Neural cell (in vitro differentiated cells): ENCODE measurements at regions not wholly inside any gene's neighbourhood (a gene's known extent, or its start where the extent isn't known, plus 50 kb on each side); places are given as distances from the start of the nearest gene placed in this dataset.

Experiments used
- H2AFZ ChIP-seq: fragments of 200-600, 300-800 bp; sonication (generic), shearing (Covaris generic); 2 replicates; pipeline ENCODE4 v1.6.0; 2014; ENCODE audit warnings: low read depth, mild to moderate bottlenecking, antibody characterized with exemption, low read length, moderate library complexity
- H3F3A ChIP-seq: fragments of 200-600 bp; shearing (Covaris generic); 2 replicates; pipeline ENCODE4 v1.6.1; 2016; ENCODE audit warnings: mild to moderate bottlenecking, moderate library complexity, mixed read lengths, antibody characterized with exemption, low read length; ENCODE audit not compliant: insufficient read depth, poor library complexity, severe bottlenecking
- H3K27ac ChIP-seq: fragments of 200-600, 300-800 bp; sonication (generic), shearing (Covaris generic); 2 replicates; pipeline ENCODE4 v1.5.1; 2014; ENCODE audit warnings: mild to moderate bottlenecking, low read length, moderate library complexity
- H3K27me3 ChIP-seq: fragments of 300-800, 200-600 bp; sonication (generic), shearing (Covaris generic); 2 replicates; pipeline ENCODE4 v1.6.0; 2014; ENCODE audit warnings: mild to moderate bottlenecking, low read depth, low read length, moderate library complexity; ENCODE audit not compliant: insufficient read depth
- H3K36me3 ChIP-seq: fragments of 300-800, 200-600 bp; sonication (generic), shearing (Covaris generic); 2 replicates; pipeline ENCODE4 v1.5.1; 2014; ENCODE audit warnings: mild to moderate bottlenecking, antibody characterized with exemption, low read length, moderate library complexity; ENCODE audit not compliant: insufficient read depth
- H3K4me2 ChIP-seq: fragments of 300-800, 200-600 bp; sonication (generic), shearing (Covaris generic); 2 replicates; pipeline ENCODE4 v1.6.0; 2014; ENCODE audit warnings: mild to moderate bottlenecking, low read length
- H3K4me3 ChIP-seq: fragments of 300-800, 200-600 bp; sonication (generic), shearing (Covaris generic); 2 replicates; pipeline ENCODE4 v1.5.1; 2014; ENCODE audit warnings: mild to moderate bottlenecking, low read length, moderate library complexity
- H3K79me2 ChIP-seq: fragments of 200-600 bp; shearing (Covaris generic); replicated peaks from 2 replicates; pipeline ENCODE4 v1.6.0; 2014; ENCODE audit warnings: mild to moderate bottlenecking, low read length, moderate library complexity; ENCODE audit not compliant: insufficient read depth
- H3K9ac ChIP-seq: fragments of 300-800, 200-600 bp; sonication (generic), shearing (Covaris generic); 2 replicates; pipeline ENCODE4 v1.6.1; 2016; ENCODE audit warnings: mild to moderate bottlenecking, low read length, mixed read lengths
- H3K9me2 ChIP-seq: fragments of 200-600 bp; shearing (Covaris generic); 2 replicates; pipeline ENCODE4 v1.6.1; 2016; ENCODE audit warnings: mild to moderate bottlenecking, low read length, mixed read lengths; ENCODE audit not compliant: insufficient read depth
- H3K9me3 ChIP-seq: fragments of 200-600, 300-800 bp; sonication (generic), shearing (Covaris generic); 2 replicates; pipeline ENCODE4 v1.6.1; 2016; ENCODE audit warnings: mild to moderate bottlenecking, mixed run types, low read length, moderate library complexity, mixed read lengths
- H4K20me1 ChIP-seq: fragments of 200-600 bp; shearing (Covaris generic); 2 replicates; pipeline ENCODE4 v1.6.1; 2016; ENCODE audit warnings: mild to moderate bottlenecking, mixed run types; ENCODE audit not compliant: insufficient read depth
- EP300 ChIP-seq: fragments of 450-650 bp; conservative IDR thresholded peaks from 2 replicates; pipeline ENCODE4 v1.6.1; 2014; ENCODE audit warnings: antibody characterized with exemption, mild to moderate bottlenecking, moderate library complexity; ENCODE audit not compliant: poor library complexity, severe bottlenecking
- EZH2 ChIP-seq: fragments of 200-600, 300-800 bp; shearing (Covaris generic), sonication (generic); IDR thresholded peaks from 2 replicates; pipeline ENCODE4 v1.6.1; 2014; ENCODE audit warnings: antibody characterized with exemption, low read length, borderline replicate concordance, mild to moderate bottlenecking; ENCODE audit not compliant: insufficient read depth, poor library complexity, severe bottlenecking
- MXI1 ChIP-seq: fragments of 450-650 bp; conservative IDR thresholded peaks from 2 replicates; pipeline ENCODE4 v1.6.1; 2014; ENCODE audit warnings: antibody characterized with exemption, mild to moderate bottlenecking; ENCODE audit not compliant: poor library complexity, severe bottlenecking
- POLR2AphosphoS5 ChIP-seq: IDR thresholded peaks from 2 replicates; pipeline ENCODE4 v1.6.1; 2012
- RAD21 ChIP-seq: fragments of 450-650 bp; conservative IDR thresholded peaks from 2 replicates; pipeline ENCODE4 v1.6.1; 2014; ENCODE audit warnings: antibody characterized with exemption, mild to moderate bottlenecking, moderate library complexity
- SMC3 ChIP-seq: fragments of 450-650 bp; conservative IDR thresholded peaks from 2 replicates; pipeline ENCODE4 v1.6.1; 2014; ENCODE audit warnings: antibody characterized with exemption, mild to moderate bottlenecking, moderate library complexity; ENCODE audit not compliant: poor library complexity
- TAF1 ChIP-seq: IDR thresholded peaks from 2 replicates; pipeline ENCODE4 v1.6.1; 2012; ENCODE audit warnings: low read depth
- TF ChIP-seq, protein P1 (sequence below): fragments of 450-650 bp; IDR thresholded peaks from 2 replicates; pipeline ENCODE4 v1.5.1; 2014; ENCODE audit warnings: antibody characterized with exemption, mild to moderate bottlenecking, moderate library complexity; ENCODE audit not compliant: poor library complexity, severe bottlenecking
- TF ChIP-seq, protein P2 (sequence below): IDR thresholded peaks from 2 replicates; pipeline ENCODE4 v1.6.1; 2012; ENCODE audit warnings: borderline replicate concordance

DNA sequence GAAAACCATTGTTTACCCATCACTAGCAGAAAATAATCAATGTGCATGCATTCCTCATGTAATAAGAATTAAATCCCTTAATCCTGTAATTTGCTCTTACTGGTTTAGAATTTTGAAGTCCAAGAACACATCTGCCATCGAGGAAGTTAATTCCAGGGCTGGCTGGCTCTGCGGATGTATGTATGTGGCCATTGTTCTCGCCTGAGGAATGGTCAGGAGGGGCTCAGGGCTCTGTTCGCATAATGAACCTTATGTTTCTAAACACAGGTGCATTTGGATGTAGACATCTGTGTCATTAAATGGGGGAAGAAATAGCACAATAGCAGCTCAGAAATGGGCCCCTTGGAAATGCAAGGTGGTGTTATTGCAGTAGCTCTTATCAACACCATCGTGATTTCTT lies 148.6 kb upstream of the GAS1 start:
- Histone ChIP-seq H3K36me3 (no peaks in the 10 kb centered on the region), H3K9ac (no peak overlapping the region), H3K9me3 (no peaks in the 10 kb centered on the region), H3K9me2 (no peaks in the 10 kb centered on the region), H3F3A (no peaks in the 10 kb centered on the region), H3K79me2 (no peaks in the 10 kb centered on the region), H3K4me3 (no peak overlapping the region), H3K27me3 (no peaks in the 10 kb centered on the region), H3K4me2 (no peak overlapping the region), H3K27ac (no peak overlapping the region), H2AFZ (no peak overlapping the region), H4K20me1 (no peaks in the 10 kb centered on the region)
- no peak for TF ChIP-seq EZH2
- TF ChIP-seq, protein P1, sequence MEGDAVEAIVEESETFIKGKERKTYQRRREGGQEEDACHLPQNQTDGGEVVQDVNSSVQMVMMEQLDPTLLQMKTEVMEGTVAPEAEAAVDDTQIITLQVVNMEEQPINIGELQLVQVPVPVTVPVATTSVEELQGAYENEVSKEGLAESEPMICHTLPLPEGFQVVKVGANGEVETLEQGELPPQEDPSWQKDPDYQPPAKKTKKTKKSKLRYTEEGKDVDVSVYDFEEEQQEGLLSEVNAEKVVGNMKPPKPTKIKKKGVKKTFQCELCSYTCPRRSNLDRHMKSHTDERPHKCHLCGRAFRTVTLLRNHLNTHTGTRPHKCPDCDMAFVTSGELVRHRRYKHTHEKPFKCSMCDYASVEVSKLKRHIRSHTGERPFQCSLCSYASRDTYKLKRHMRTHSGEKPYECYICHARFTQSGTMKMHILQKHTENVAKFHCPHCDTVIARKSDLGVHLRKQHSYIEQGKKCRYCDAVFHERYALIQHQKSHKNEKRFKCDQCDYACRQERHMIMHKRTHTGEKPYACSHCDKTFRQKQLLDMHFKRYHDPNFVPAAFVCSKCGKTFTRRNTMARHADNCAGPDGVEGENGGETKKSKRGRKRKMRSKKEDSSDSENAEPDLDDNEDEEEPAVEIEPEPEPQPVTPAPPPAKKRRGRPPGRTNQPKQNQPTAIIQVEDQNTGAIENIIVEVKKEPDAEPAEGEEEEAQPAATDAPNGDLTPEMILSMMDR: no peak
- TF ChIP-seq, protein P2, sequence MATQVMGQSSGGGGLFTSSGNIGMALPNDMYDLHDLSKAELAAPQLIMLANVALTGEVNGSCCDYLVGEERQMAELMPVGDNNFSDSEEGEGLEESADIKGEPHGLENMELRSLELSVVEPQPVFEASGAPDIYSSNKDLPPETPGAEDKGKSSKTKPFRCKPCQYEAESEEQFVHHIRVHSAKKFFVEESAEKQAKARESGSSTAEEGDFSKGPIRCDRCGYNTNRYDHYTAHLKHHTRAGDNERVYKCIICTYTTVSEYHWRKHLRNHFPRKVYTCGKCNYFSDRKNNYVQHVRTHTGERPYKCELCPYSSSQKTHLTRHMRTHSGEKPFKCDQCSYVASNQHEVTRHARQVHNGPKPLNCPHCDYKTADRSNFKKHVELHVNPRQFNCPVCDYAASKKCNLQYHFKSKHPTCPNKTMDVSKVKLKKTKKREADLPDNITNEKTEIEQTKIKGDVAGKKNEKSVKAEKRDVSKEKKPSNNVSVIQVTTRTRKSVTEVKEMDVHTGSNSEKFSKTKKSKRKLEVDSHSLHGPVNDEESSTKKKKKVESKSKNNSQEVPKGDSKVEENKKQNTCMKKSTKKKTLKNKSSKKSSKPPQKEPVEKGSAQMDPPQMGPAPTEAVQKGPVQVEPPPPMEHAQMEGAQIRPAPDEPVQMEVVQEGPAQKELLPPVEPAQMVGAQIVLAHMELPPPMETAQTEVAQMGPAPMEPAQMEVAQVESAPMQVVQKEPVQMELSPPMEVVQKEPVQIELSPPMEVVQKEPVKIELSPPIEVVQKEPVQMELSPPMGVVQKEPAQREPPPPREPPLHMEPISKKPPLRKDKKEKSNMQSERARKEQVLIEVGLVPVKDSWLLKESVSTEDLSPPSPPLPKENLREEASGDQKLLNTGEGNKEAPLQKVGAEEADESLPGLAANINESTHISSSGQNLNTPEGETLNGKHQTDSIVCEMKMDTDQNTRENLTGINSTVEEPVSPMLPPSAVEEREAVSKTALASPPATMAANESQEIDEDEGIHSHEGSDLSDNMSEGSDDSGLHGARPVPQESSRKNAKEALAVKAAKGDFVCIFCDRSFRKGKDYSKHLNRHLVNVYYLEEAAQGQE: no peak

DNA sequence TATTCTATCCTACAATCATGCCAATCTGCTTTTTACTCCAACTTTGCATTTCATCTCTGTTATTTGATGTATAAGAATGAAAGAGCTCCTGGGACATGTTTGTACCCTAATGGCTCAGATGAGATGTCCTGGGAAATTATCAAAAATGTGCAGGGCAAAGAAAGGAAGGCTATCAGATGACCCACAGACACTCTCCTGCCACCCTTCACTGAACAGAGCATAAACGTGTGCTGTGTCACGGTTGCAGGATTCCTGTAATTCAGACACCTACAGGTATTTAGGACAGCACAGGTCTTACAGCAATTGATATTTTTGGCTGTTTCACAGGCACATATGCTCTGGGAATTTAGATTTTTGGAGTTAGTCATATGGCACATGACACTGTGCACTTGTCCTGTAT lies 149.2 kb upstream of the GAS1 start:
- no peaks in the 10 kb centered on the region for H3K27me3 ChIP-seq
- no peaks in the 10 kb centered on the region for H3K9me3 ChIP-seq
- no peak overlapping the region for H3K9ac ChIP-seq
- H2AFZ ChIP-seq: no peak overlapping the region
- no peak overlapping the region for H3K27ac ChIP-seq
- no peaks in the 10 kb centered on the region for H3K36me3 ChIP-seq
- no peak overlapping the region for H3K4me2 ChIP-seq
- no peaks in the 10 kb centered on the region for H4K20me1 ChIP-seq
- TF ChIP-seq MXI1: no peak
- TF ChIP-seq, protein P2: no peak
- TF ChIP-seq RAD21: no peak
- TF ChIP-seq POLR2AphosphoS5: no peak
- TF ChIP-seq, protein P1: no peak
- no peak for TF ChIP-seq EP300
- no peak for TF ChIP-seq SMC3
- no peak for TF ChIP-seq TAF1
- no peak for TF ChIP-seq EZH2
- H3F3A ChIP-seq: no peaks in the 10 kb centered on the region
- no peaks in the 10 kb centered on the region for H3K79me2 ChIP-seq
- no peaks in the 10 kb centered on the region for H3K9me2 ChIP-seq
- H3K4me3 ChIP-seq: no peak overlapping the region
